ENCODE measurements at regions not wholly inside any gene's neighbourhood (a gene's known extent, or its start where the extent isn't known, plus 50 kb on each side); places are given as distances from the start of the nearest gene placed in this dataset.
"Not testable (repeated sequence)": the region's sequence is repeated elsewhere in the genome, so short reads cannot be mapped to it uniquely, and the experiment has no call there.

- DNase-seq (ENCODE audit: extremely low spot score), result no peak
- TF ChIP-seq FOXK2 (IDR thresholded peaks at IDR 0.05) (no peak), LEF1 (IDR thresholded peaks at IDR 0.05; ENCODE audit: borderline replicate concordance) (no peak)
- ChIA-PET POLR2A (no interaction called here), CTCF (no interaction called here)
Observed at GRCh38 chr2:184187421-184187971, 410.8 kb upstream of the ZNF804A start.

- TF ChIP-seq, protein P1, sequence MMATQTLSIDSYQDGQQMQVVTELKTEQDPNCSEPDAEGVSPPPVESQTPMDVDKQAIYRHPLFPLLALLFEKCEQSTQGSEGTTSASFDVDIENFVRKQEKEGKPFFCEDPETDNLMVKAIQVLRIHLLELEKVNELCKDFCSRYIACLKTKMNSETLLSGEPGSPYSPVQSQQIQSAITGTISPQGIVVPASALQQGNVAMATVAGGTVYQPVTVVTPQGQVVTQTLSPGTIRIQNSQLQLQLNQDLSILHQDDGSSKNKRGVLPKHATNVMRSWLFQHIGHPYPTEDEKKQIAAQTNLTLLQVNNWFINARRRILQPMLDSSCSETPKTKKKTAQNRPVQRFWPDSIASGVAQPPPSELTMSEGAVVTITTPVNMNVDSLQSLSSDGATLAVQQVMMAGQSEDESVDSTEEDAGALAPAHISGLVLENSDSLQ (IDR thresholded peaks at IDR 0.05), result no peak
- TF ChIP-seq FOXA1 (IDR thresholded peaks at IDR 0.05), result no peak
- TF ChIP-seq SUZ12 (IDR thresholded peaks at IDR 0.05), result no peak
- TF ChIP-seq TARDBP (IDR thresholded peaks at IDR 0.05), result no peak
- no peak for TF ChIP-seq NFRKB (IDR thresholded peaks at IDR 0.05)
- TF ChIP-seq ARNT (IDR thresholded peaks at IDR 0.05), result no peak
- no peak for TF ChIP-seq FOXM1 (IDR thresholded peaks at IDR 0.05; ENCODE audit: borderline replicate concordance)
- ChIA-PET POLR2A (no interaction called here), CTCF (no interaction called here)
- no peak for DNase-seq (ENCODE audit: extremely low spot score)
Observed at GRCh38 chr2:184190725-184191124, 407.6 kb upstream of the ZNF804A start.

DNA sequence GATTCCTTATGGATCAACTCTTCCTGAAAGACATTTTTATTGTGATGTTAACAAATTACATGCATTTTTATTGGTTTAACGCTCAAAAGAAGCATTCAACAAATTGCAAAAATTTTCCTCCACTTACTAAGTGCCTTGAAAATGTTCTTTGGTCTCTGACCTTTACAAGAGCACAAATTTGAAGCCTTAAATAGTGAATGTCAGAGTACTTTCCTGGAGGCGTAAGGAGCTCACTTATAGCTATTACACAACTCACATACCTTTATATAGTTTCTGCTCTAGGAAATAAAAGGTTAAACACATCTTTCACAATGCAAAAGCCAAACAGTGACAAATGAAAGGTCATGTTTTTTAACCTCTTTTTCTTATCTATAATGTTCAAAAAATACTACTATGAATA is 405.7 kb upstream of the ZNF804A start:
- TF ChIP-seq CTBP1 (IDR thresholded peaks at IDR 0.05; ENCODE audit: borderline replicate concordance) (no peak), ARNT (IDR thresholded peaks at IDR 0.05) (no peak), SP1 (IDR thresholded peaks at IDR 0.05) (no peak), FOXK2 (IDR thresholded peaks at IDR 0.05) (no peak), ELF4 (IDR thresholded peaks at IDR 0.05) (no peak), NFRKB (IDR thresholded peaks at IDR 0.05) (no peak), L3MBTL2 (conservative IDR thresholded peaks at IDR 0.05) (no peak), LEF1 (IDR thresholded peaks at IDR 0.05; ENCODE audit: borderline replicate concordance) (no peak), BHLHE40 (IDR thresholded peaks at IDR 0.05; ENCODE audit: borderline replicate concordance) (no peak), FOXA1 (IDR thresholded peaks at IDR 0.05) (no peak), ZNF384 (IDR thresholded peaks at IDR 0.05) (no peak), HDGF (IDR thresholded peaks at IDR 0.05; ENCODE audit: borderline replicate concordance) (no peak), FOXM1 (IDR thresholded peaks at IDR 0.05; ENCODE audit: borderline replicate concordance) (no peak), SUZ12 (IDR thresholded peaks at IDR 0.05) (no peak), TARDBP (IDR thresholded peaks at IDR 0.05) (no peak)
- TF ChIP-seq, protein P1 (IDR thresholded peaks at IDR 0.05), result no peak
- no peak for DNase-seq (ENCODE audit: extremely low spot score)
- POLR2A ChIA-PET, result no interaction called here
- CTCF ChIA-PET, result no interaction called here

DNA sequence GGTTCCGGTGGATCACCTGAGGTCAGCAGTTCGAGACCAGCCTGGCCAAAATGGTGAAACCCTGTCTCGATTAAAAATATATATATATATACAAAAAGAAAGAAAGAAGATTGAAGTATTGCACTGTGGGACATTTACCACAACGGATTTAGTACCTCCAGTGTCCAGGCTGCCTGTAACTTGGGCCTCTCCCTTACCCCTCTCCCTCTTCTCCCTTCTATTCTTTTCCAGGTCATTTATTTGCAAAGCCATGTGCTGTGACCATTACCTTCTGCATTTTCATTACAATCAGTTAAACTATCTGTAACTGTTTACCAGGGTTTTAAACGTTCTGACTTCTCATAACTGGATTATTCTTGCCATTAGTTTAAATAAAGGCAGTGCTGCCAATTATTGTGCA is 400.9 kb upstream of the ZNF804A start:
- TF ChIP-seq LEF1 (IDR thresholded peaks at IDR 0.05; ENCODE audit: borderline replicate concordance) (no peak), ARNT (IDR thresholded peaks at IDR 0.05) (no peak), FOXK2 (IDR thresholded peaks at IDR 0.05) (no peak), HDGF (IDR thresholded peaks at IDR 0.05; ENCODE audit: borderline replicate concordance) (no peak), SUZ12 (IDR thresholded peaks at IDR 0.05) (no peak), SP1 (IDR thresholded peaks at IDR 0.05) (no peak), FOXA1 (IDR thresholded peaks at IDR 0.05) (no peak)
- TF ChIP-seq, protein P1 (IDR thresholded peaks at IDR 0.05), result no peak
- POLR2A ChIA-PET, result no interaction called here

GRCh38 chr2:184198791-184199190 is 399.5 kb upstream of the ZNF804A start:
- POLR2A ChIA-PET; DNase-seq (ENCODE audit: extremely low spot score); CTCF ChIA-PET: not testable (repeated sequence)

More for the DNA sequence above, 400.9 kb upstream of the ZNF804A start:
- no peak for DNase-seq (ENCODE audit: extremely low spot score)
- CTCF ChIA-PET, result no interaction called here

- ChIA-PET CTCF (no interaction called here), POLR2A (no interaction called here)
- DNase-seq (ENCODE audit: extremely low spot score), result no peak
- TF ChIP-seq FOXA1 (IDR thresholded peaks at IDR 0.05) (no peak), TARDBP (IDR thresholded peaks at IDR 0.05) (no peak), ARNT (IDR thresholded peaks at IDR 0.05) (no peak), SP1 (IDR thresholded peaks at IDR 0.05) (no peak), FOXM1 (IDR thresholded peaks at IDR 0.05; ENCODE audit: borderline replicate concordance) (no peak), FOXK2 (IDR thresholded peaks at IDR 0.05) (no peak), BHLHE40 (IDR thresholded peaks at IDR 0.05; ENCODE audit: borderline replicate concordance) (no peak), NFRKB (IDR thresholded peaks at IDR 0.05) (no peak), ELF4 (IDR thresholded peaks at IDR 0.05) (no peak), SUZ12 (IDR thresholded peaks at IDR 0.05) (no peak), CTBP1 (IDR thresholded peaks at IDR 0.05; ENCODE audit: borderline replicate concordance) (no peak), ZNF384 (IDR thresholded peaks at IDR 0.05) (no peak), HDGF (IDR thresholded peaks at IDR 0.05; ENCODE audit: borderline replicate concordance) (no peak), LEF1 (IDR thresholded peaks at IDR 0.05; ENCODE audit: borderline replicate concordance) (no peak), L3MBTL2 (conservative IDR thresholded peaks at IDR 0.05) (no peak)
- TF ChIP-seq, protein P1 (IDR thresholded peaks at IDR 0.05), result no peak
Observed at GRCh38 chr2:184199274-184199673, 399.1 kb upstream of the ZNF804A start.
